Neuronal stem cell (in vitro differentiated cells): ENCODE measurements at regions not wholly inside any gene's neighbourhood (a gene's known extent, or its start where the extent isn't known, plus 50 kb on each side); places are given as distances from the start of the nearest gene placed in this dataset.

ENCODE experiments used
- DNase-seq: peaks from one replicate; pipeline ENCODE4 v3.0.0-alpha.2; 2013; ENCODE audit warnings: low spot score
- H2AFZ ChIP-seq: one replicate; pipeline ENCODE4 v1.6.1; 2013; ENCODE audit warnings: mild to moderate bottlenecking, low read length, inconsistent platforms
- H2AK5ac ChIP-seq: 2 replicates; pipeline ENCODE4 v1.6.1; 2013; ENCODE audit warnings: low read depth, mild to moderate bottlenecking, inconsistent platforms, low read length, moderate library complexity, mixed read lengths
- H2BK120ac ChIP-seq: 2 replicates; pipeline ENCODE4 v1.6.1; 2013; ENCODE audit warnings: low read depth, mild to moderate bottlenecking, inconsistent platforms, low read length, moderate library complexity, mixed read lengths
- H2BK12ac ChIP-seq: one replicate; pipeline ENCODE4 v1.6.1; 2013; ENCODE audit warnings: low read length, inconsistent platforms
- H2BK15ac ChIP-seq: 2 replicates; pipeline ENCODE4 v1.6.1; 2013; ENCODE audit warnings: mild to moderate bottlenecking, low read length, inconsistent platforms, mixed read lengths
- H2BK5ac ChIP-seq: one replicate; pipeline ENCODE4 v1.6.1; 2013; ENCODE audit warnings: inconsistent platforms, mild to moderate bottlenecking, low read length, moderate library complexity
- H3K14ac ChIP-seq: one replicate; pipeline ENCODE4 v1.6.1; 2013; ENCODE audit warnings: low read length, inconsistent platforms
- H3K18ac ChIP-seq: 2 replicates; pipeline ENCODE4 v1.6.1; 2013; ENCODE audit warnings: low read length, inconsistent platforms
- H3K23ac ChIP-seq: 2 replicates; pipeline ENCODE4 v1.6.1; 2013; ENCODE audit warnings: low read depth, mild to moderate bottlenecking, mixed read lengths, low read length, inconsistent platforms; ENCODE audit not compliant: poor library complexity
- H3K27ac ChIP-seq: replicated peaks from 3 replicates; pipeline ENCODE4 v1.5.1; 2013; ENCODE audit warnings: low read length, inconsistent platforms
- H3K27me3 ChIP-seq, 3 experiments: 2 replicates each; pipeline ENCODE4 v1.6.1; 2013; ENCODE audit warnings: low read length in 3 of 3, mild to moderate bottlenecking in 2 of 3, inconsistent platforms in 1 of 3, low read depth in 1 of 3, mixed read lengths in 1 of 3, moderate library complexity in 1 of 3; ENCODE audit not compliant: control insufficient read depth in 3 of 3, insufficient read depth in 3 of 3
- H3K36me3 ChIP-seq, 2 donors: replicated peaks in 1 of 2; 2 replicates each; pipeline ENCODE4 v1.6.1; 2013; ENCODE audit warnings: low read length in 2 of 2; ENCODE audit not compliant: control insufficient read depth in 2 of 2, insufficient read depth in 2 of 2
- H3K4ac ChIP-seq: 2 replicates; pipeline ENCODE4 v1.6.1; 2013; ENCODE audit warnings: inconsistent platforms, mild to moderate bottlenecking, low read length, moderate library complexity
- H3K4me1 ChIP-seq, 2 donors: 1 replicate in 1 of 2; 2 replicates in 1 of 2; pipeline ENCODE4 v1.6.1; 2013; ENCODE audit warnings: low read length in 2 of 2, low read depth in 1 of 2; ENCODE audit not compliant: control insufficient read depth in 2 of 2, insufficient read depth in 1 of 2
- H3K4me2 ChIP-seq: one replicate; pipeline ENCODE4 v1.6.1; 2013; ENCODE audit warnings: mild to moderate bottlenecking, low read length, inconsistent platforms; ENCODE audit not compliant: insufficient read depth, poor library complexity, severe bottlenecking
- H3K4me3 ChIP-seq, 2 donors: 2 replicates each; pipeline ENCODE4 v1.5.1; 2013; ENCODE audit warnings: low read length in 2 of 2, mild to moderate bottlenecking in 2 of 2, inconsistent platforms in 1 of 2, moderate library complexity in 1 of 2
- H3K79me1 ChIP-seq: one replicate; pipeline ENCODE4 v1.6.1; 2013; ENCODE audit warnings: low read depth, mild to moderate bottlenecking, inconsistent platforms, low read length, moderate library complexity
- H3K9ac ChIP-seq: one replicate; pipeline ENCODE4 v1.6.1; 2013; ENCODE audit warnings: mild to moderate bottlenecking, low read depth, low read length, inconsistent platforms; ENCODE audit not compliant: poor library complexity
- H3K9me3 ChIP-seq, 2 donors: replicated peaks in 1 of 2; 2 replicates each; pipeline versions ENCODE3 to v1.6.1; 2013; ENCODE audit warnings: low read length in 2 of 2, mild to moderate bottlenecking in 2 of 2, inconsistent platforms in 1 of 2, low read depth in 1 of 2, mixed read lengths in 1 of 2, moderate library complexity in 1 of 2; ENCODE audit not compliant: control insufficient read depth in 2 of 2, insufficient read depth in 1 of 2
- H4K8ac ChIP-seq: one replicate; pipeline ENCODE4 v1.6.1; 2013; ENCODE audit warnings: low read depth, mild to moderate bottlenecking, inconsistent platforms, low read length, moderate library complexity
- H4K91ac ChIP-seq: one replicate; pipeline ENCODE4 v1.6.1; 2013; ENCODE audit warnings: low read length, low read depth, mild to moderate bottlenecking, inconsistent platforms; ENCODE audit not compliant: poor library complexity
- WGBS, 2 donors: extraction: QIAGEN DNeasy Blood & Tissue Kit; methylation state at CpG; one replicate each; pipeline ENCODE4 v1.1.7; 2013; ENCODE audit warnings: missing lambda C conversion rate in 2 of 2, mixed read lengths in 1 of 2; ENCODE audit not compliant: insufficient read length in 2 of 2, insufficient replicate concordance in 1 of 2; ENCODE audit errors: extremely low coverage in 2 of 2; 5-methylcytosine and 5-hydroxymethylcytosine counted together

DNA sequence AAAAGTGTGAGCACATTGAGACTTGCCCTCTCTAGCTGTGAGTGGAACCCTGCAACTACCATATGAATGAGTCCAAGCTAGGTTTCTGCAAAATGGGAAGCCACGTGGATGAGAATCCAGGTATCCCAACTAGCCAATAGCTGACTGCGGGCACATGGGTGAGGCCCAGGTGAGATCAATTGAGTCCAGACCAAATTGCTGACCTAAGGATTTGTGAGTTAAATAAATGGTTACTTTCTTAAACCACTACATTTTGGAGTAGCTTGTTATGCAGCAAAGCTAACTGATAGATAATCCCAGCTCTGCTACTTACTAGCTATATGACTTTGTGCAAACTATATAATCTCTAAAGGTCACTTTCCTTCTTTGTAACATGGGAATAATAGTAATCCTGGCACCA is 150.3 kb upstream of the LCORL start:
- WGBS, 2 donors = no CpG with 5 or more reads among the region's 2 CpGs
- no peak overlapping the region for H2BK15ac ChIP-seq
- no peak overlapping the region for H3K27ac ChIP-seq
- H3K4me3 ChIP-seq = no peak overlapping the region
- H3K14ac ChIP-seq = no peak overlapping the region
- no peak overlapping the region for H4K91ac ChIP-seq
- H3K9ac ChIP-seq = no peak overlapping the region
- H2AFZ ChIP-seq = no peak overlapping the region
- H3K23ac ChIP-seq = no peak overlapping the region
- H2BK12ac ChIP-seq = no peak overlapping the region
- H3K18ac ChIP-seq = no peak overlapping the region
- no peaks in the 10 kb centered on the region for H3K4me1 ChIP-seq
- no peaks in the 10 kb centered on the region for H3K79me1 ChIP-seq
- no peak overlapping the region for H2AK5ac ChIP-seq
- H3K27me3 ChIP-seq = no peaks in the 10 kb centered on the region
- no peaks in the 10 kb centered on the region for H3K9me3 ChIP-seq
- no peak overlapping the region for H3K4me2 ChIP-seq
- no peak for DNase-seq
- no peaks in the 10 kb centered on the region for H3K36me3 ChIP-seq
- no peak overlapping the region for H2BK5ac ChIP-seq
- no peak overlapping the region for H3K4ac ChIP-seq
- H4K8ac ChIP-seq = no peak overlapping the region
- H2BK120ac ChIP-seq = no peak overlapping the region

DNA sequence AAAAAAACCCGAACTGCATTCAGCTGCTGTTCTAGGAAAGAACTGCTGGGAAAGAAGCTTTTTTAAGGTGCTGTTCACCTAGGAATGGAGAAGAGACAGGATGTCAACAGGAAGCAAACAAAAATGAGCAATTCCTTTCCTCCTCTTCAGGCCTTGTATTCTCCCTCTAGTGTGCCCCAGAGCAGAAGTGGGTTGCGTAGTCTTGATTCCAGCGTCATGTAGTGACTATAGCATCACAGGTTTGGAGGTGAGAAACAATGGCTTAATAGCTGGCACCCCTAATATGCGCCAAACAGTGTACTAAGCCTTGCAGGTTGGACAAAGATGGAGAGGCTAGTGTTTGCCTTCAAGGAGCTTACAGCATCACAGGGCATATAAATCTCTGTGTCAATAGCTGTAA is 146.3 kb upstream of the LCORL start:
- Histone ChIP-seq H2AFZ (no peak overlapping the region), H3K4me1 (no peaks in the 10 kb centered on the region), H3K18ac (no peak overlapping the region), H3K14ac (no peak overlapping the region), H4K91ac (no peak overlapping the region), H3K27ac (no peak overlapping the region), H3K27me3 (no peaks in the 10 kb centered on the region), H2BK12ac (no peak overlapping the region), H3K4me3 (no peak overlapping the region), H3K4ac (no peak overlapping the region), H3K23ac (no peak overlapping the region), H3K9ac (no peak overlapping the region), H2BK5ac (no peak overlapping the region), H3K36me3 (no peaks in the 10 kb centered on the region), H4K8ac (no peak overlapping the region), H2BK120ac (no peak overlapping the region), H3K4me2 (no peak overlapping the region), H2BK15ac (no peak overlapping the region), H3K79me1 (no peaks in the 10 kb centered on the region), H2AK5ac (no peak overlapping the region), H3K9me3 (no peaks in the 10 kb centered on the region)
- no CpG with 5 or more reads among the region's 4 CpGs for WGBS, 2 donors
- DNase-seq = no peak

DNA sequence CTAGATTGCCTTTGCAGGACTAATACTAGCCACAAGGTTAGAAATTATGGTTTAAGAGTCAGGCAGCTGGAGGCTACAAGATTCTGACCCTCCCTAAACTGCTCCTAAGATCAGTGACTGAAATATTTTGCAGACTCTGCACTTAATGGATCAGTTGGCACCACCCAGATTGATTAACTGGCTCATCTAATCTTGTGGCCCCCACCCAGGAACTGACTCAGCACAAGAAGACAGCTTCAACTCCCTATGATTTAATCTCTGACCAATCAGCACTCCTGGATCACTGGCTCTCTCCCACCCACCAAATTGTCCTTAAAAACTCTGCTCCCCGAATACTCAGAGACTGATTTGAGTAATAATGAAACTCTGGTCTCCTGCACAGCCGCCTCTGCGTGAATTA is 145.4 kb upstream of the LCORL start:
- DNase-seq = no peak
- Histone ChIP-seq H3K79me1 (no peaks in the 10 kb centered on the region), H3K4me2 (no peak overlapping the region), H3K4me1 (no peaks in the 10 kb centered on the region), H4K91ac (no peak overlapping the region), H2BK5ac (no peak overlapping the region), H2AK5ac (no peak overlapping the region), H4K8ac (no peak overlapping the region), H2AFZ (no peak overlapping the region), H3K27me3 (no peaks in the 10 kb centered on the region), H2BK120ac (no peak overlapping the region), H2BK12ac (no peak overlapping the region), H3K9ac (no peak overlapping the region), H3K14ac (no peak overlapping the region), H2BK15ac (no peak overlapping the region), H3K9me3 (no peaks in the 10 kb centered on the region), H3K36me3 (no peaks in the 10 kb centered on the region), H3K4ac (no peak overlapping the region), H3K23ac (no peak overlapping the region), H3K4me3 (no peak overlapping the region), H3K18ac (no peak overlapping the region), H3K27ac (no peak overlapping the region)
- no CpG with 5 or more reads among the region's 3 CpGs for WGBS, 2 donors

DNA sequence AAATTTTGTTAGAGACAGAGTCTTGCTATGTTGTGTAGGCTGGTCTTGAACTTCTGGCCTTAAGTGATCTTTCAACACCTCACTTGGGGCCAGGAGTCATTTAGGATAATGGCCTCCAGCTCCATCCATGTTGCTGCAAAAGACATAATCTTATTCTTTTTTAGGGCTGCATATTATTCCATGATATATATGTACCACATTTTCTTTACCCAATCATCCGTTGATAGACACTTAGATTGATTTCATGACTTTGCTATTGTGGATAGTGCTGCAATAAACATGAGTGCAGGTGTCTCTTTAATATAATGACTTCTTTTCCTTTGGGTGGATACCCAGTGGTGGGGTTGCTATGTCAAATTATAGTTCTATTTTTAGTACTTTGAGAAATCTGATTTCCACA is 140.9 kb upstream of the LCORL start:
- no peak overlapping the region for H3K14ac ChIP-seq
- no peak overlapping the region for H4K91ac ChIP-seq
- H3K79me1 ChIP-seq = no peaks in the 10 kb centered on the region
- no peak overlapping the region for H2BK120ac ChIP-seq
- no CpG with 5 or more reads among the region's 1 CpG for WGBS, 2 donors
- H3K27ac ChIP-seq = no peak overlapping the region
- H4K8ac ChIP-seq = no peak overlapping the region
- no peak overlapping the region for H2AFZ ChIP-seq
- no peak overlapping the region for H3K9ac ChIP-seq
- H2AK5ac ChIP-seq = no peak overlapping the region
- no peaks in the 10 kb centered on the region for H3K9me3 ChIP-seq
- no peak overlapping the region for H3K23ac ChIP-seq
- H3K27me3 ChIP-seq = no peaks in the 10 kb centered on the region
- H2BK15ac ChIP-seq = no peak overlapping the region
- no peaks in the 10 kb centered on the region for H3K4me1 ChIP-seq
- H2BK12ac ChIP-seq = no peak overlapping the region
- no peak overlapping the region for H3K4me2 ChIP-seq
- no peak overlapping the region for H3K4ac ChIP-seq
- no peaks in the 10 kb centered on the region for H3K36me3 ChIP-seq
- H2BK5ac ChIP-seq = no peak overlapping the region
- DNase-seq = no peak
- H3K4me3 ChIP-seq = no peak overlapping the region
- H3K18ac ChIP-seq = no peak overlapping the region
